HL-60 (cell line): ENCODE measurements at regions not wholly inside any gene's neighbourhood (a gene's known extent, or its start where the extent isn't known, plus 50 kb on each side); places are given as distances from the start of the nearest gene placed in this dataset.

ENCODE experiments used
- CTCF ChIP-seq: IDR thresholded peaks from one replicate; pipeline ENCODE4 v1.5.1; 2011; ENCODE audit warnings: low read length, control low read depth, inconsistent platforms; ENCODE audit not compliant: insufficient read depth
- POLR2AphosphoS5 ChIP-seq: IDR thresholded peaks from 2 replicates; pipeline ENCODE4 v1.6.1; 2012; ENCODE audit warnings: low read depth

GRCh38 chr4:35526456-35526855 lies 717.9 kb downstream of the ARAP2 start:
- TF ChIP-seq CTCF (no peak), POLR2AphosphoS5 (no peak)
